ENCODE measurements at regions not wholly inside any gene's neighbourhood (a gene's known extent, or its start where the extent isn't known, plus 50 kb on each side); places are given as distances from the start of the nearest gene placed in this dataset.
"Not testable (repeated sequence)": the region's sequence is repeated elsewhere in the genome, so short reads cannot be mapped to it uniquely, and the experiment has no call there.

GRCh38 chr2:150097402-150097801 lies 390.1 kb downstream of the RND3 start:
- no peak for DNase-seq

- DNase-seq, result no peak
Measured at GRCh38 chr2:150095361-150096095, 391.9 kb downstream of the RND3 start.

GRCh38 chr2:150091846-150092245 lies 395.6 kb downstream of the RND3 start:
- DNase-seq, result no peak

GRCh38 chr2:150090031-150090430 lies 397.4 kb downstream of the RND3 start:
- no peak for DNase-seq

GRCh38 chr2:150088538-150088937 lies 398.9 kb downstream of the RND3 start:
- DNase-seq, result no peak

GRCh38 chr2:150085478-150085877 lies 402.0 kb downstream of the RND3 start:
- DNase-seq, result no peak

GRCh38 chr2:150081775-150082481 lies 405.5 kb downstream of the RND3 start:
- no peak for DNase-seq

- DNase-seq, result no peak
Measured at GRCh38 chr2:150076281-150076680, 411.2 kb downstream of the RND3 start.

GRCh38 chr2:150075831-150076230 lies 411.6 kb downstream of the RND3 start:
- DNase-seq, result no peak

GRCh38 chr2:150066490-150066889 lies 421.0 kb downstream of the RND3 start:
- no peak for DNase-seq

- DNase-seq, result peak in 1 of 2 donors; percentile 6
Measured at GRCh38 chr2:150063931-150064548, 423.4 kb downstream of the RND3 start.

GRCh38 chr2:150063432-150063889 lies 424.0 kb downstream of the RND3 start:
- DNase-seq, result no peak

- no peak for DNase-seq
Measured at GRCh38 chr2:150062416-150062815, 425.1 kb downstream of the RND3 start.

GRCh38 chr2:150060341-150060740 lies 427.1 kb downstream of the RND3 start:
- peak in 1 of 2 donors; percentile 43 for DNase-seq

- not testable (repeated sequence) for DNase-seq
Measured at GRCh38 chr2:150059676-150060075, 427.8 kb downstream of the RND3 start.

- DNase-seq, result no peak
Measured at GRCh38 chr2:150052457-150052856, 435.0 kb downstream of the RND3 start.

GRCh38 chr2:150051004-150051403 lies 436.5 kb downstream of the RND3 start:
- DNase-seq, result no peak

- no peak for DNase-seq
Measured at GRCh38 chr2:150050036-150050435, 437.4 kb downstream of the RND3 start.

- no peak for DNase-seq
Measured at GRCh38 chr2:150047620-150048222, 439.7 kb downstream of the RND3 start.

GRCh38 chr2:150046810-150047209 lies 440.7 kb downstream of the RND3 start:
- no peak for DNase-seq

GRCh38 chr2:150046211-150046610 lies 441.3 kb downstream of the RND3 start:
- no peak for DNase-seq

- no peak for DNase-seq
Measured at GRCh38 chr2:150045601-150046000, 441.9 kb downstream of the RND3 start.

- DNase-seq, result no peak
Measured at GRCh38 chr2:150043172-150043500, 444.3 kb downstream of the RND3 start.
